T-helper 17 cell (primary cell): ENCODE measurements at regions not wholly inside any gene's neighbourhood (a gene's known extent, or its start where the extent isn't known, plus 50 kb on each side); places are given as distances from the start of the nearest gene placed in this dataset.

Experiments
- ATAC-seq: fragments of 150-1000 bp; cut with Tn5 transposase; 2 replicates; pipeline ENCODE4 v1.10.0; 2021; ENCODE audit warnings: mild to moderate bottlenecking, moderate library complexity
- DNase-seq, 3 donors: peaks; one replicate each; pipeline versions ENCODE4 v3.0.0 to v3.0.0-alpha.2; 2020 to 2021
- H3K9me3 ChIP-seq: one replicate; pipeline ENCODE4 v1.7.0; 2013; ENCODE audit warnings: low read length, mild to moderate bottlenecking; ENCODE audit not compliant: control insufficient read depth, poor library complexity, severe bottlenecking
- H3K27ac Mint-ChIP-seq: one replicate; pipeline ENCODE4 v1.8.0; 2022; ENCODE audit warnings: mild to moderate bottlenecking, moderate library complexity, mixed read lengths
- H3K27me3 Mint-ChIP-seq: one replicate; pipeline ENCODE4 v1.8.0; 2022; ENCODE audit warnings: mixed read lengths
- H3K36me3 Mint-ChIP-seq: one replicate; pipeline ENCODE4 v1.8.0; 2022; ENCODE audit warnings: low read depth, mixed read lengths
- H3K4me1 Mint-ChIP-seq: one replicate; pipeline ENCODE4 v1.8.0; 2022; ENCODE audit warnings: mild to moderate bottlenecking, mixed read lengths
- H3K4me3 Mint-ChIP-seq: one replicate; pipeline ENCODE4 v1.8.0; 2022; ENCODE audit warnings: mild to moderate bottlenecking, moderate library complexity, mixed read lengths

DNA sequence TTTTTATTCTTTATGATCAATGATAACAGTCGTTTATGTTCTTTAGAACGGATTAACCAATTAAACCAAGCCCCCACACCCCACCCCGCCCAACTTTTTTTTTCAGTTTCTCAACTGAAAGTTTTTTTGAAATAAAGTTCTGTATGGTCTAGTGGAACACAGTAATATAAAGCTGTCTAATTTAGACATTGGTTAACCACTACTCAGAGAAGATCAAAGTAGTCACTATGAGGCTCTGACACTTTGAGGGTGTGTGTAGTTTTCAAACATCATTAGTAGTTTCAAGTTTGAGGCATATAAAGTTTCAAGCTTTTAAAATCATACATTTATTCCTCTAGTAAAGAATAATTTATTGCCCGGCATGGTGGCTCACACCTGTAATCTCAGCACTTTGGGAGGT is 413.2 kb downstream of the EFNB2 start:
- Mint-ChIP-seq H3K4me1 (no peaks in the 10 kb centered on the region), H3K27me3 (no peaks in the 10 kb centered on the region)

DNA sequence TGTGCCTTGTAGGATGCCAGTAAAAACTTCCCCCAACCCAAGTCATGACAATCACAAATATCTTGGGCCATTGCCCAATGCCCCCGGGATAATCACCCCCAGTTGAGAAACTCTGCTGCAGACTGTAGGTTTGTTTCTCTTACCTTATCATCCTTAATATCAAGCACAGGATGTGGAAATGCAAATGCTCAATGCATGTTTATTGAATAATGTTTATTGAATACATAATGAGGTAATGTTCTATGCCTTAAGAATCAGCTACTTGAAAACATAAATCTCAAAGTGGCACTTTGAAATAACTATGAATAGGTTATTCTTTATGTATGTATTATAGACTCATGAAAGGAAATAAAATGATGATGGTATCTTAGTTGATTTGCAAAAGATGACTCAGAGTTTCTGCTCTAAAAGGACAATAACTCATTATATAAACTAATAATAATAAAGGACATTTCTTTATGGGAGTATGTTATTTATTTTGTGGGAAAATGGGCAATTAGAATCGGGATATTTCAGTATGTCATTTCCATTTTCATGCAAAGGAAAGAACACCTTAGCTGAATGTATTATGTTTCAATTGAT is 414.2 kb downstream of the EFNB2 start:
- no peak for DNase-seq
- no peaks in the 10 kb centered on the region for H3K9me3 ChIP-seq
- H3K36me3 Mint-ChIP-seq: no peaks in the 10 kb centered on the region
- H3K27ac Mint-ChIP-seq: no peak overlapping the region
- no peaks in the 10 kb centered on the region for H3K27me3 Mint-ChIP-seq
- no peak overlapping the region for H3K4me3 Mint-ChIP-seq
- H3K4me1 Mint-ChIP-seq: no peaks in the 10 kb centered on the region
- no peak for ATAC-seq

More for the DNA sequence above, 413.2 kb downstream of the EFNB2 start:
- no peaks in the 10 kb centered on the region for H3K9me3 ChIP-seq
- H3K4me3 Mint-ChIP-seq: no peak overlapping the region
- no peak for ATAC-seq
- H3K36me3 Mint-ChIP-seq: no peaks in the 10 kb centered on the region
- H3K27ac Mint-ChIP-seq: no peak overlapping the region
- no peak for DNase-seq

DNA sequence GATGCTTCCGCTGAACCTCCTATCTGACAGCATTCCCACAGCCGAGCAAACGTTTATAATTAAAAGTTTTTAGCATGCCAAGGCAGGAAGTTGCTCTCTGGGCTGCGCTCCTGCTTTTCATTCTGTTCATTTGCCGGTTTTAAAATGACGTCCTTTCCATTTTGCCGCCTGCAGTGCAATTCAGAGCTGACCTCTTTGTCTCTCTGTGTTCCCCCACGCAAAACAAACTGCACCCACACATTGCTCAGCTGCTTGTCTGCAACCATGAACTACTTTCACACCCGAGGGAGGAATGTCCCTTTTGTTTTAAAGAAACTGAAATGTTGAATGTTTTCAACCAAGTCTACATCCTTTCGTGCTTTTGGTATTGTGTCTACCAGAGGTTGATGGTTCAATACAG is 416.5 kb downstream of the EFNB2 start:
- no peak for DNase-seq
- H3K27ac Mint-ChIP-seq: no peak overlapping the region
- H3K27me3 Mint-ChIP-seq: no peaks in the 10 kb centered on the region
- ATAC-seq: no peak
- no peaks in the 10 kb centered on the region for H3K9me3 ChIP-seq
- H3K36me3 Mint-ChIP-seq: no peaks in the 10 kb centered on the region
- no peak overlapping the region for H3K4me3 Mint-ChIP-seq
- no peaks in the 10 kb centered on the region for H3K4me1 Mint-ChIP-seq

DNA sequence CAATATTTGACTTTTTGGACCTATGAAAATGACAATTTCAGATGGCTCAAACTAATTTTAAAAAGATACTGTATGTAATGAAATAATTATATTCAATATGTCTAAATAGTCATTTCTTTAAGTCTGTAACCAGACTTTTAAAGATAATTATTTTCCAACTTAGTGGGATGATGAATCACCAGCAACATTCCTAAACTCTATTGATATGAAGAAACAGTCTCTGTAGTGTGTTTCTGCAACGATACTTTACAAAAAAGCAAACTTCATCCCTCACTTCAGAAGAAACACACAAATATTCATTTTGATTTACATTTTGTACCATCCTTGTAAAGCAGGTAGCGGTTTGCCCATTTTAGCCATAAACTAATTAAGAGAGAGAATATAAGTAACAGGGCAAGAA is 417.4 kb downstream of the EFNB2 start:
- Mint-ChIP-seq H3K27me3 (no peaks in the 10 kb centered on the region), H3K27ac (no peak overlapping the region), H3K4me1 (no peaks in the 10 kb centered on the region), H3K4me3 (no peak overlapping the region), H3K36me3 (no peaks in the 10 kb centered on the region)
- DNase-seq: no peak
- no peak for ATAC-seq
- no peaks in the 10 kb centered on the region for H3K9me3 ChIP-seq

DNA sequence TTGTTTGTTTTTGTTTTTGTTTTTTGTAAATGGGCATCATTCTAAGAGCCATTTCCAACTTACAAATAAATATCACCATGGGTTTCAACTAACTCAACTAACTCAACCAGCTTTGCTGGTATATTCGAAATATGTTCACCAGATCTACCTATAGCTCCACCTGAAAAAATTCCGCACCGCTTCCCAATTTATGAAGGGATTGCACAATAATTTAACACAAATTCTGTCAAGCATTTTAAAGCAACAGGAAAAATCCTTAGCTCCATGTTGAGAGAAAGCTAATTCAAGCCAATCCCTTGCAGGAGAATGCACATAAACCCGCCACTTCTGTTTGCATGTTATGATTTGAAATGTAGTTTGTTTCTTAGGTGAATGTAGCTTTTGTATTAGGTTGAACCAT is 417.8 kb downstream of the EFNB2 start:
- DNase-seq (no peak), ATAC-seq (no peak)
- Mint-ChIP-seq H3K4me3 (no peak overlapping the region), H3K27me3 (no peaks in the 10 kb centered on the region), H3K4me1 (no peaks in the 10 kb centered on the region), H3K36me3 (no peaks in the 10 kb centered on the region), H3K27ac (no peak overlapping the region)
- no peaks in the 10 kb centered on the region for H3K9me3 ChIP-seq

DNA sequence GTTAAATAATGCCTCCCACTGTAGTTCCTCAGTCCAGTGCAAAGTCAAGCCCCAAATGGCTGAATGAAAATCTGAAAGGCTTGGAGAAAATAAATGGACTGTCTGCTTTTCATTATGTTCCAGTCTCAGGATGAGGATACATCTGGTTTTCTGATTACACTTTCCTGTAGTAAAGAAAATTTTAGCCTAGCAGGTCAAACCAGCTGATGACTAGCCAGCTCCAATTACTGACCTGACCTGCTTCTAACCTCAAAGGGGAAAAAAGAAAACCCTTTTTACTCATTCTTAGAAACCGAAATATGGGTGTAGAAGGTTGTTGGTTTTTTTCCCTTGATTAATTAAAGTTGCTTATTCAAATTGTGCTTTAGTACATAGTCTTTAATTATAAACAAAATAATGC is 418.4 kb downstream of the EFNB2 start:
- no peaks in the 10 kb centered on the region for H3K9me3 ChIP-seq
- no peak for ATAC-seq
- Mint-ChIP-seq H3K36me3 (no peaks in the 10 kb centered on the region), H3K27me3 (no peaks in the 10 kb centered on the region), H3K27ac (no peak overlapping the region), H3K4me1 (no peaks in the 10 kb centered on the region), H3K4me3 (no peak overlapping the region)
- no peak for DNase-seq

DNA sequence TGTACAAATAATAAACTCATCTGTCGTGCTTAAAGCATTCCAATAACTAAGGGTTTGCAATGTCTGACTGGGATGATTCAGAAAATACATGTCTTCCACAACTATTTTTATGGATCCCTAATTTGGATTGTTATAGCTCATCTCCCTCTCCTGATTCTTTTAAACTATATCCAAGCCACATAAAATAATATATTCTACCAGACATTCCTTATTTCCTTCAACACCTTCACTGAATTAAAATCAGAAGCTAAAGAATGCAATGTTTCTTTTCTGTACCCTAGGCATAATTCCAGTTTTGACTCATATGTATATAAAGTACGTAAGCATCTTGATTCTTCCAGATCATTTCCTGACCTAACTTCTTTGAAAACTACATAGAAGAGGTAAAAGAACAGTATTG is 420.4 kb downstream of the EFNB2 start:
- no peaks in the 10 kb centered on the region for H3K9me3 ChIP-seq
- Mint-ChIP-seq H3K36me3 (no peaks in the 10 kb centered on the region), H3K4me1 (no peaks in the 10 kb centered on the region), H3K27ac (no peak overlapping the region), H3K27me3 (no peaks in the 10 kb centered on the region), H3K4me3 (no peak overlapping the region)
- DNase-seq (no peak), ATAC-seq (no peak)

DNA sequence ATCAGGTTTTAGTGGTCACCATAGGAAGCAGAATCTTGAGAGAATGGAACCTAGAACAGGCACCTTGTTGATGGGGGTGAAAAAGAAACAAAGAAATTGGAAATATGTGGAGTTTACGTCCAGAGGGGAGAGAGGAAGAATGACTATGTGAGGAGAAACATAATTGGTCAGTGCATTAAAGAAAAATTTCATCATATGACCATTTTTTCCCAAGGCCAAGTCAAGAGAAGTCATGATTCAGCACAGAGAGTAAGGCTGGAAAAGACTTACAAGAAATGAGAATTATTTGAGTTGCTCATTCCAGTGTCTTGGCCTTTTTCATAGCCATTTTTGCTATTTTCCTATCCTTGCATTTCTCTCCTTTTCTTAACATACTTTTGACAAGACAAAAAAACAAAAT is 421.7 kb downstream of the EFNB2 start:
- no peaks in the 10 kb centered on the region for H3K36me3 Mint-ChIP-seq
- H3K4me3 Mint-ChIP-seq: no peak overlapping the region
- no peak for DNase-seq
- H3K9me3 ChIP-seq: no peaks in the 10 kb centered on the region
- no peaks in the 10 kb centered on the region for H3K27me3 Mint-ChIP-seq
- no peaks in the 10 kb centered on the region for H3K4me1 Mint-ChIP-seq
- H3K27ac Mint-ChIP-seq: no peak overlapping the region
- ATAC-seq: no peak

DNA sequence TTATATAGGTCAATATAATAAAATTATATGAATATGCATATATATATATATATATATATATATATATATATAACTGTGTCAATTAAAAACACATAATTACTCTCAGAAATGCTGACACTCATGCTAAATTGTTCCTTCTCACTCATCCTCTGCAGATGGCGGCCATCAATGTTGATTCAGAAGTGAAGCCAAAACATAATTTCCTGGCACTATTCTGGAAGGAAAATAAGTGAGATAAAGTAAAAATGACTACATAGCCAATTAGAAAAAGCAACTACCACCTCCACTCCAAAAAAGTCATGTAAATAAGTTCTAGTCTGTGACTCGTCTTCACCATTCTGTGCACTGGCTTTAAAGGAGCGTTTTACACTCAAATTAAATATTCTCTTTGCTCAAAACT is 423.3 kb downstream of the EFNB2 start:
- no peak for ATAC-seq
- no peaks in the 10 kb centered on the region for H3K36me3 Mint-ChIP-seq
- DNase-seq: no peak
- no peaks in the 10 kb centered on the region for H3K27me3 Mint-ChIP-seq
- no peak overlapping the region for H3K27ac Mint-ChIP-seq
- H3K4me3 Mint-ChIP-seq: no peak overlapping the region
- no peaks in the 10 kb centered on the region for H3K9me3 ChIP-seq
- no peaks in the 10 kb centered on the region for H3K4me1 Mint-ChIP-seq

DNA sequence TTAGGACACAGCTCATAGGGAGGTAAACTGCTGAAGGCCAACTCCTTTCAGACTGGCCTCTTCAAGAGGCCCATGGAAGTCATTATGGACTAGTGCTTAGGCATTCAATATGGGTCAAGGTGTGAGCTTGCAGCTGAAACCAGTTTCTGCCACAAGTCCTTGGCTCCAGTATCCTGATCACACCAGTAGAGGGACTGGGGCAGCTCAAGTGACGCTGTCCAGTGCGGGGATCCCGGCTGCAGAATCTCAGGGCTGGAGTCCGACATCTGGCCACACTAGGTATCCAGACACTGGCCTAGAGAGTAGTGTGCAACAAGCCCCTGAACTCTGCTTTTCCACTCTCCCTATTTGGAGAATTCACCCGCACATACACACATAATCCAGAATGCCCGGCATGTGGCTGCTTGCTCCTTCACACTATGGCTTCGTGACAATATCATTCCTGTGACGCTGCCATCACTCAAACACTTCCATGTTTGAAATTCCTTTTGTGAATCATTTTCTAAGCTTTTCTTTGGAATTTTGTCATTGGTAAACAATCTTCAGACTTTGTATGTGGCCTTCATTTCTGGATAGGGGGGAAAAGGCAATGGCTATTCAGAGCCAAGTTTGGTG is 425.1 kb downstream of the EFNB2 start:
- DNase-seq: no peak
- no peaks in the 10 kb centered on the region for H3K4me1 Mint-ChIP-seq

DNA sequence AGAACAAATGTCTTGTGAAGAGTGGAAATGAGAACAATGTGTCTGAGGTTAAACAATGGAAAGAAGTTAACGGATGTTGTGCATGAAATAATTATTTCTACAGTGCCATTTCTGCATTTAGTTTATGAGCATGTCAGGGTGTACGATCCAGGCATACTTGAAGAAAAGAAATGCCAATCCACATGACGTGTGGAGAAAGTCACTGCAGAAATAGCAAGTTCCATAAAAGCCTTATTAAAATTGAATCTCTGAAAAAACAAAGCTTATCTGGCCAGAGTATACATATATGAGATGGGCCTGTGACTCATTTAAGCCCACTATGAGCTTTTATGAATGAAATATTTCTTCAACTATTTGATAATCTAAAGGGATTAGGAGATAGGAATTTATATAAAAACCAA is 426.1 kb downstream of the EFNB2 start:
- Mint-ChIP-seq H3K4me1 (no peaks in the 10 kb centered on the region), H3K4me3 (no peak overlapping the region), H3K27ac (no peak overlapping the region), H3K27me3 (no peaks in the 10 kb centered on the region), H3K36me3 (no peaks in the 10 kb centered on the region)
- no peak for ATAC-seq
- DNase-seq: no peak
- no peaks in the 10 kb centered on the region for H3K9me3 ChIP-seq

More for the DNA sequence above, 425.1 kb downstream of the EFNB2 start:
- Mint-ChIP-seq H3K4me3 (no peak overlapping the region), H3K27me3 (no peaks in the 10 kb centered on the region), H3K36me3 (no peaks in the 10 kb centered on the region), H3K27ac (no peak overlapping the region)
- H3K9me3 ChIP-seq: no peaks in the 10 kb centered on the region
- no peak for ATAC-seq

DNA sequence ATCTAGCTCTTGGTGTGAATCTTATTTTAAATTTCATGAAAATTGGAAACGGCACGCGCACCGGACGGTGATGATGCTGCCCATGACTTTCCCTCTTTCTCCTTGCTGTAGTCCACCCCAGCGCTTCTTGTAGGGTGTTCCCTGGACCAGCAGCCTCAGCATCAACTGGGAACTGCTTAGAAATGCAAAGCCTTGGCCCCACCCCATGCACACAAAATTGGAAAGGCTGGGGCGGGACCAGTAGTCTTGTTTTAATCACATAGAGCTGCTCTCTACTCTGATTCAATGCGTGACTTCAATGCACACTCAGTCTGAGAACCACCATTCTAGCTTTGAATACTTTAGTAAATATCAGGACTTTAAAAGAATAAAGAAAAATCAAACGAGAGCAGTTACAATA is 427.1 kb downstream of the EFNB2 start:
- H3K4me1 Mint-ChIP-seq: no peaks in the 10 kb centered on the region
- no peak overlapping the region for H3K27ac Mint-ChIP-seq
- no peak for ATAC-seq
- no peaks in the 10 kb centered on the region for H3K27me3 Mint-ChIP-seq
- H3K36me3 Mint-ChIP-seq: no peaks in the 10 kb centered on the region
- DNase-seq: no peak
- H3K9me3 ChIP-seq: no peaks in the 10 kb centered on the region
- no peak overlapping the region for H3K4me3 Mint-ChIP-seq

DNA sequence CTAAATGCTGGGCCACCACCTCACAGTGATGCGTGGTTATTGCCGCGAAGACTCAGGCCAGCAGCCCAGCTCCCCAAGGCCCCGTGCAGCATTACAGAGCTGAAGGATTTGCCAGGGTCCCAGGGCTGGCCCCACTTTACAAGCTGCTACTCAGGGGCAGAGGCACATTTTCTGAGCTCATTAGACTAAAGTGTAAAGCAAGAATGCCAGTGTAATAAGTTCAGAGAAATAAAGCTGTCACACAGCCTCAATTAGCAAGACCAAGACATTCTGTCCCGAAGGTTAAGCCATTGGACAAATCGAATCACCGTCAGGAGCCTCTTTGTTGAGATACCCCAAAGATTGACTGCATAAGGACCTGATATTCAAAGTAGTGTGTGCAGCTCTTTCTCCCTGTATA is 428.4 kb downstream of the EFNB2 start:
- H3K9me3 ChIP-seq: no peaks in the 10 kb centered on the region
- no peak for ATAC-seq
- Mint-ChIP-seq H3K27ac (no peak overlapping the region), H3K4me1 (no peaks in the 10 kb centered on the region), H3K36me3 (no peaks in the 10 kb centered on the region), H3K27me3 (no peaks in the 10 kb centered on the region), H3K4me3 (no peak overlapping the region)
- DNase-seq: no peak

DNA sequence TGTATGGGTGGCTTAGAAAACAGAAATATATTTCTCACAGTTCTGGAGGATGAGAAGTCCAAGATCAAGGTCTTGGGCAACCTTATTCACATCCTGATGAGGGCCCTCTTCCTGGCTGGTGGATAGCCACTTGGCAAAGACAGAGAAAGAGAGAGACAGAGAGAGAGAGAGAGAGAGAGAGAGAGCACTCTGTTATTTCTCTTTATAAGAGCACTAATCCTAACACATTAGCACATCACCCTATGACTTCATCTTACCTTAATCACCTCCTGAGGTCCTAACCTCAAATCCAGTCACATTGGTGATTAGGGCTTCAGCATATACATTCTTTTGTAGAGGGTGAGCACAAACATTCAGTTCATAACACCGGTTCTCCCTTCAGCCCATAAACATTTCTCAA is 430.3 kb downstream of the EFNB2 start:
- no peaks in the 10 kb centered on the region for H3K36me3 Mint-ChIP-seq
- no peak for DNase-seq

More for the DNA sequence above, 430.3 kb downstream of the EFNB2 start:
- Mint-ChIP-seq H3K4me1 (no peaks in the 10 kb centered on the region), H3K27ac (no peak overlapping the region), H3K4me3 (no peak overlapping the region), H3K27me3 (no peaks in the 10 kb centered on the region)
- no peaks in the 10 kb centered on the region for H3K9me3 ChIP-seq
- no peak for ATAC-seq
